K562 (cell line): ENCODE measurements at regions not wholly inside any gene's neighbourhood (a gene's known extent, or its start where the extent isn't known, plus 50 kb on each side); places are given as distances from the start of the nearest gene placed in this dataset.

Experiments
- ATAC-seq: fragments of 200-7000 bp; cut with Tn5 transposase; 3 replicates; pipeline ENCODE4 v1.9.1; 2020; ENCODE audit warnings: moderate library complexity
- BruUV-seq: library from RNA; stranded (reverse); fragments of 400-500 nt; replicated peaks from 2 replicates; lab custom pipeline; 2021; lab: Mats Ljungman, UMichigan
- CTCF ChIA-PET: fragments of 300-600 bp; formaldehyde crosslinking; extraction: SDS; loops from one replicate; lab custom pipeline; 2021; ENCODE audit warnings: low intra/inter-chr PET ratio; lab: Yijun Ruan, JAX
- POLR2A ChIA-PET: fragments of 300-600, 350-650 bp; sonication (Branson Sonifier 250); formaldehyde crosslinking; extraction: SDS; loops from one replicate; lab custom pipeline; 2021; ENCODE audit warnings: antibody characterized with exemption, inconsistent platforms; lab: Yijun Ruan, JAX
- DNase-seq, 4 experiments: peaks; one replicate each; pipeline versions ENCODE4 v3.0.0 to v3.0.0-alpha.2; 2011 to 2018; ENCODE audit warnings: low spot score in 3 of 4, mixed read lengths in 3 of 4; ENCODE audit errors: extremely low read depth in 1 of 4
- FAIRE-seq: peaks from 2 replicates; lab custom pipeline; 2011; peaks lifted over from hg19 to GRCh38; lab: Jason Lieb, UNC
- H2AFZ ChIP-seq: 2 replicates; pipeline ENCODE4 v1.6.0; 2011; ENCODE audit warnings: low read depth, low read length, control low read depth, inconsistent platforms
- H3K27ac ChIP-seq: fragments of 200-600 bp; 3 replicates; pipeline ENCODE4 v1.8.0; 2011; ENCODE audit warnings: low read depth, mild to moderate bottlenecking, control low read depth, inconsistent platforms, low read length, moderate library complexity, mixed read lengths; ENCODE audit errors: extremely low read depth
- H3K27me3 ChIP-seq, 2 experiments: fragments of 300-600 bp in 1 of 2; 2 replicates in 1 of 2; 3 replicates in 1 of 2; pipeline versions ENCODE4 v1.6.0 to v1.8.0; 2011; ENCODE audit warnings: inconsistent platforms in 2 of 2, low read length in 2 of 2, mild to moderate bottlenecking in 1 of 2, mixed read lengths in 1 of 2, moderate library complexity in 1 of 2; ENCODE audit not compliant: control insufficient read depth in 2 of 2, insufficient read depth in 2 of 2
- H3K36me3 ChIP-seq: fragments of 300-600 bp; 3 replicates; pipeline ENCODE4 v1.8.0; 2011; ENCODE audit warnings: mild to moderate bottlenecking, low read length, inconsistent platforms; ENCODE audit not compliant: control insufficient read depth, insufficient read depth
- H3K4me1 ChIP-seq, 2 experiments: fragments of 200-600 bp in 1 of 2; replicated peaks in 1 of 2; 2 replicates in 1 of 2; 3 replicates in 1 of 2; pipeline versions ENCODE4 v1.5.1 to v1.8.0; 2011; ENCODE audit warnings: inconsistent platforms in 2 of 2, low read length in 2 of 2, mild to moderate bottlenecking in 1 of 2, mixed read lengths in 1 of 2, moderate library complexity in 1 of 2; ENCODE audit not compliant: control insufficient read depth in 2 of 2, insufficient read depth in 2 of 2
- H3K4me2 ChIP-seq: 2 replicates; pipeline ENCODE4 v1.6.1; 2011; ENCODE audit warnings: low read length, control low read depth, inconsistent platforms, mixed read lengths; ENCODE audit not compliant: insufficient read depth
- H3K4me3 ChIP-seq: fragments of 200-600 bp; sonication (generic), shearing (Covaris generic); 2 replicates; pipeline ENCODE4 v1.5.1; 2016; ENCODE audit warnings: control low read depth, inconsistent platforms
- H3K79me2 ChIP-seq: fragments of 200-600 bp; 3 replicates; pipeline ENCODE4 v1.8.0; 2011; ENCODE audit warnings: low read length, inconsistent platforms; ENCODE audit not compliant: control insufficient read depth, insufficient read depth
- H3K9ac ChIP-seq, 2 experiments: 2 replicates each; pipeline versions ENCODE4 v1.6.0 to v1.6.1; 2011; ENCODE audit warnings: low read depth in 2 of 2, low read length in 2 of 2, control low read depth in 1 of 2, inconsistent platforms in 1 of 2, mild to moderate bottlenecking in 1 of 2, mixed read lengths in 1 of 2; ENCODE audit not compliant: insufficient read depth in 1 of 2
- H3K9me1 ChIP-seq: one replicate; pipeline ENCODE4 v1.6.0; 2011; ENCODE audit warnings: inconsistent platforms, mild to moderate bottlenecking, low read length, moderate library complexity; ENCODE audit not compliant: control insufficient read depth, insufficient read depth
- H3K9me3 ChIP-seq: replicated peaks from 2 replicates; pipeline ENCODE4 v1.5.1; 2011; ENCODE audit warnings: low read depth, low read length, inconsistent platforms; ENCODE audit not compliant: control insufficient read depth, insufficient read depth
- H4K20me1 ChIP-seq: replicated peaks from 2 replicates; pipeline ENCODE4 v1.6.1; 2011; ENCODE audit warnings: low read length, inconsistent platforms, mixed read lengths; ENCODE audit not compliant: control insufficient read depth, insufficient read depth
- CLOCK ChIP-seq: fragments of 250-450 bp; sonication (Bioruptor Pico); IDR thresholded peaks from 2 replicates; pipeline ENCODE4 v1.4.0; 2020; ENCODE audit warnings: mild to moderate bottlenecking, moderate library complexity, borderline replicate concordance
- CREB5 ChIP-seq: fragments of 250-450 bp; sonication (Bioruptor Pico); IDR thresholded peaks from 2 replicates; pipeline ENCODE4 v1.5.0; 2020; ENCODE audit warnings: mild to moderate bottlenecking
- EGR1 ChIP-seq: fragments of 450-650 bp; conservative IDR thresholded peaks from 2 replicates; pipeline ENCODE4 v1.6.1; 2017; ENCODE audit warnings: mild to moderate bottlenecking
- FOXJ3 ChIP-seq: sonication (generic); formaldehyde crosslinking; IDR thresholded peaks from 2 replicates; pipeline ENCODE4 v1.4.0; 2020; ENCODE audit warnings: mild to moderate bottlenecking, missing genetic modification reagents
- FOXP1 ChIP-seq: sonication (generic); formaldehyde crosslinking; IDR thresholded peaks from 2 replicates; pipeline ENCODE4 v1.8.0; 2022; ENCODE audit warnings: mild to moderate bottlenecking, missing genetic modification reagents
- HNRNPH1 ChIP-seq: fragments of 200-400 bp; formaldehyde crosslinking; optimal IDR thresholded peaks from 2 replicates; pipeline ENCODE3; 2017; ENCODE audit warnings: low read depth, mild to moderate bottlenecking, low read length, moderate library complexity
- MCM5 ChIP-seq: fragments of 450-650 bp; IDR thresholded peaks from 2 replicates; pipeline ENCODE4 v1.6.1; 2016; ENCODE audit warnings: low read depth
- MEF2A ChIP-seq: IDR thresholded peaks from 2 replicates; pipeline ENCODE4 v1.6.1; 2011; ENCODE audit warnings: low read depth, mild to moderate bottlenecking, low read length, moderate library complexity; ENCODE audit not compliant: control insufficient read depth
- PYGO2 ChIP-seq: fragments of 450-650 bp; IDR thresholded peaks from 2 replicates; pipeline ENCODE4 v1.6.1; 2016; ENCODE audit warnings: mild to moderate bottlenecking, missing genetic modification characterization, moderate library complexity, missing compliant biosample characterization
- RBBP5 ChIP-seq: fragments of 200-600 bp; sonication (generic); IDR thresholded peaks from 2 replicates; pipeline ENCODE4 v1.6.1; 2012; ENCODE audit warnings: borderline replicate concordance, mild to moderate bottlenecking, low read length, control low read depth, inconsistent platforms; ENCODE audit not compliant: insufficient read depth, poor library complexity, severe bottlenecking
- RCOR1 ChIP-seq, 2 experiments: IDR thresholded peaks; 2 replicates each; pipeline ENCODE4 v1.6.1; 2012; ENCODE audit warnings: low read depth in 2 of 2, low read length in 2 of 2, borderline replicate concordance in 1 of 2, improper control_type of control experiment in 1 of 2
- TCF7 ChIP-seq: sonication (generic); IDR thresholded peaks from 2 replicates; pipeline ENCODE4 v1.6.1; 2016; ENCODE audit warnings: antibody characterized with exemption, borderline replicate concordance
- YY1 ChIP-seq, 3 experiments: IDR thresholded peaks; 2 replicates each; pipeline ENCODE4 v1.6.1; 2011; ENCODE audit warnings: low read length in 2 of 3, mild to moderate bottlenecking in 2 of 3, moderate library complexity in 2 of 3, borderline replicate concordance in 1 of 3, control low read depth in 1 of 3, low read depth in 1 of 3; ENCODE audit not compliant: insufficient read depth in 3 of 3, insufficient replicate concordance in 2 of 3, control insufficient read depth in 1 of 3, insufficient read length in 1 of 3; ENCODE audit errors: extremely low read depth in 1 of 3
- ZBED1 ChIP-seq: IDR thresholded peaks from 2 replicates; pipeline ENCODE4 v1.6.1; 2014
- ZBTB5 ChIP-seq: fragments of 450-650 bp; IDR thresholded peaks from 2 replicates; pipeline ENCODE4 v1.6.1; 2017; ENCODE audit warnings: antibody characterized with exemption
- ZNF445 ChIP-seq: fragments of 250-450 bp; sonication (Bioruptor Pico); IDR thresholded peaks from 2 replicates; pipeline ENCODE4 v1.4.0; 2020; ENCODE audit warnings: low read depth, mild to moderate bottlenecking, moderate library complexity
- ZNF561 ChIP-seq: fragments of 450-650 bp; formaldehyde crosslinking; conservative IDR thresholded peaks from 2 replicates; pipeline ENCODE4 v1.4.0; 2020; ENCODE audit warnings: mild to moderate bottlenecking, moderate library complexity
- in situ Hi-C: fragments of 300-500 bp; cut with MboI; formaldehyde crosslinking; loops from 4 replicates; pipeline ENCODE4 v1.15.0; 2018; ENCODE audit warnings: inconsistent platforms, mixed read lengths
- intact Hi-C: fragments of 100-400 bp; cut with micrococcal nuclease; formaldehyde crosslinking; loops from 2 replicates; pipeline ENCODE4 v1.14.2; 2022

- H2AFZ ChIP-seq: no peak overlapping the region
- H4K20me1 ChIP-seq: no peaks in the 10 kb centered on the region
- H3K4me2 ChIP-seq: no peak overlapping the region
- no TSS peak for BruUV-seq
- intact Hi-C loops (no loop called here), in situ Hi-C loops (no loop called here)
- no peaks in the 10 kb centered on the region for H3K79me2 ChIP-seq
- H3K4me3 ChIP-seq: no peak overlapping the region
- no peaks in the 10 kb centered on the region for H3K27me3 ChIP-seq
- H3K9me3 ChIP-seq: no peaks in the 10 kb centered on the region
- POLR2A ChIA-PET: no interaction called here
- no peaks in the 10 kb centered on the region for H3K4me1 ChIP-seq
- DNase-seq: no peak
- no peak for ATAC-seq
- H3K9ac ChIP-seq: no peak overlapping the region
- CTCF ChIA-PET: no interaction called here
- FAIRE-seq: no peak
- no peaks in the 10 kb centered on the region for H3K36me3 ChIP-seq
- no peaks in the 10 kb centered on the region for H3K9me1 ChIP-seq
- H3K27ac ChIP-seq: no peak overlapping the region
- TF ChIP-seq CLOCK (no peak), MCM5 (no peak), PYGO2 (tag) (no peak), ZNF445 (CRISPR knock-in tag) (no peak), ZNF561 (CRISPR knock-in tag) (no peak), RCOR1 (IDR thresholded peaks at IDR 0.05; ENCODE audit: borderline replicate concordance in 1 of 2, low read depth in 2 of 2, low read length in 2 of 2) (no peak), ZBED1 (no peak), RBBP5 (no peak), TCF7 (no peak), MEF2A (no peak), FOXP1 (CRISPR knock-in tag) (no peak), CREB5 (CRISPR knock-in tag) (no peak), YY1 (IDR thresholded peaks at IDR 0.05; ENCODE audit: borderline replicate concordance in 1 of 3, control insufficient read depth in 1 of 3, extremely low read depth in 1 of 3, insufficient read depth in 3 of 3, insufficient read length in 1 of 3, insufficient replicate concordance in 2 of 3, low read depth in 1 of 3, low read length in 2 of 3) (no peak), EGR1 (no peak), FOXJ3 (no peak), ZBTB5 (no peak), HNRNPH1 (no peak)
Measured at GRCh38 chr18:72999971-73000607, 132.3 kb upstream of the NETO1 start.
